IMR-90 (cell line): ENCODE measurements at regions not wholly inside any gene's neighbourhood (a gene's known extent, or its start where the extent isn't known, plus 50 kb on each side); places are given as distances from the start of the nearest gene placed in this dataset.

Source experiments
- ATAC-seq: fragments of 200-7000 bp; cut with Tn5 transposase; 2 replicates; pipeline ENCODE4 v1.9.1; 2020; ENCODE audit warnings: low read depth, mild to moderate bottlenecking, moderate library complexity
- BruUV-seq: library from RNA; stranded (reverse); fragments of 400-500 nt; replicated peaks from 2 replicates; lab custom pipeline; 2021; lab: Mats Ljungman, UMichigan
- CTCF ChIA-PET: fragments of 300-600 bp; formaldehyde crosslinking; extraction: SDS; loops from one replicate; lab custom pipeline; 2021; ENCODE audit warnings: antibody characterized with exemption; lab: Yijun Ruan, JAX
- POLR2A ChIA-PET: fragments of 300-600 bp; sonication (Branson Sonifier 250); formaldehyde crosslinking; loops from one replicate; lab custom pipeline; 2022; ENCODE audit warnings: antibody characterized with exemption; ENCODE audit not compliant: unreplicated experiment; lab: Charles Lee
- DNase-seq: peaks from one replicate; pipeline ENCODE4 v3.0.0; 2013
- H2AFZ ChIP-seq: replicated peaks from 2 replicates; pipeline ENCODE3; 2013; ENCODE audit warnings: low read length, mild to moderate bottlenecking; ENCODE audit not compliant: poor library complexity
- H2AK5ac ChIP-seq: 2 replicates; pipeline ENCODE4 v1.6.1; 2013; ENCODE audit warnings: low read depth, low read length, inconsistent platforms
- H2AK9ac ChIP-seq: replicated peaks from 2 replicates; pipeline ENCODE3; 2013; ENCODE audit warnings: mild to moderate bottlenecking, low read depth, low read length, moderate library complexity; ENCODE audit not compliant: poor library complexity
- H2BK120ac ChIP-seq: 2 replicates; pipeline ENCODE4 v1.6.1; 2013; ENCODE audit warnings: low read depth, low read length, inconsistent platforms
- H2BK15ac ChIP-seq: 3 replicates; pipeline ENCODE4 v1.6.1; 2013; ENCODE audit warnings: low read depth, low read length, inconsistent platforms
- H2BK20ac ChIP-seq: 2 replicates; pipeline ENCODE4 v1.6.1; 2013; ENCODE audit warnings: low read depth, mild to moderate bottlenecking, inconsistent platforms, low read length, moderate library complexity
- H2BK5ac ChIP-seq: 2 replicates; pipeline ENCODE4 v1.6.1; 2013; ENCODE audit warnings: mild to moderate bottlenecking, low read depth, low read length, inconsistent platforms; ENCODE audit not compliant: poor library complexity, severe bottlenecking
- H3K14ac ChIP-seq: replicated peaks from 2 replicates; pipeline ENCODE4 v1.6.1; 2013; ENCODE audit warnings: low read depth, low read length, inconsistent platforms
- H3K18ac ChIP-seq: 2 replicates; pipeline ENCODE4 v1.6.1; 2013; ENCODE audit warnings: low read depth, low read length, control low read depth
- H3K23ac ChIP-seq: 2 replicates; pipeline ENCODE4 v1.6.1; 2013; ENCODE audit warnings: low read depth, low read length, inconsistent platforms
- H3K27ac ChIP-seq: 2 replicates; pipeline ENCODE4 v1.5.1; 2013; ENCODE audit warnings: mild to moderate bottlenecking, control low read depth, low read length; ENCODE audit not compliant: insufficient read depth
- H3K27me3 ChIP-seq: 2 replicates; pipeline ENCODE4 v1.6.1; 2013; ENCODE audit warnings: low read length; ENCODE audit not compliant: control insufficient read depth, insufficient read depth
- H3K36me3 ChIP-seq: 2 replicates; pipeline ENCODE4 v1.6.1; 2013; ENCODE audit warnings: low read length, mixed read lengths; ENCODE audit not compliant: control insufficient read depth, insufficient read depth
- H3K4ac ChIP-seq: 2 replicates; pipeline ENCODE4 v1.6.1; 2013; ENCODE audit warnings: low read depth, low read length, inconsistent platforms
- H3K4me1 ChIP-seq: 2 replicates; pipeline ENCODE4 v1.6.1; 2013; ENCODE audit warnings: low read length, mixed read lengths; ENCODE audit not compliant: control insufficient read depth, insufficient read depth
- H3K4me2 ChIP-seq: 2 replicates; pipeline ENCODE4 v1.6.1; 2013; ENCODE audit warnings: low read depth, mild to moderate bottlenecking, control low read depth, low read length, moderate library complexity
- H3K4me3 ChIP-seq: 2 replicates; pipeline ENCODE4 v1.5.1; 2013; ENCODE audit warnings: low read depth, mild to moderate bottlenecking, control low read depth, low read length, moderate library complexity; ENCODE audit not compliant: insufficient read depth
- H3K56ac ChIP-seq: 2 replicates; pipeline ENCODE4 v1.6.1; 2013; ENCODE audit warnings: low read length, inconsistent platforms; ENCODE audit not compliant: insufficient read depth; ENCODE audit errors: extremely low read depth
- H3K79me1 ChIP-seq, 2 experiments: 2 replicates each; pipeline ENCODE4 v1.6.1; 2013; ENCODE audit warnings: low read length in 2 of 2, inconsistent platforms in 1 of 2, low read depth in 1 of 2
- H3K9ac ChIP-seq: 2 replicates; pipeline ENCODE4 v1.6.1; 2013; ENCODE audit warnings: low read depth, low read length, control low read depth
- H3K9me1 ChIP-seq: 2 replicates; pipeline ENCODE4 v1.6.1; 2013; ENCODE audit warnings: low read length, inconsistent platforms; ENCODE audit not compliant: insufficient read depth
- H3K9me3 ChIP-seq: 2 replicates; pipeline ENCODE4 v1.6.1; 2013; ENCODE audit warnings: low read length; ENCODE audit not compliant: control insufficient read depth, insufficient read depth
- H4K20me1 ChIP-seq: 2 replicates; pipeline ENCODE4 v1.6.1; 2013; ENCODE audit warnings: low read length, inconsistent platforms; ENCODE audit not compliant: insufficient read depth
- H4K5ac ChIP-seq: 2 replicates; pipeline ENCODE4 v1.6.1; 2013; ENCODE audit warnings: mild to moderate bottlenecking, low read depth, low read length, control low read depth
- H4K8ac ChIP-seq, 2 experiments: 2 replicates each; pipeline ENCODE4 v1.6.1; 2013; ENCODE audit warnings: low read depth in 2 of 2, low read length in 2 of 2, control low read depth in 1 of 2, inconsistent platforms in 1 of 2
- H4K91ac ChIP-seq: 2 replicates; pipeline ENCODE4 v1.6.1; 2013; ENCODE audit warnings: low read depth, low read length, inconsistent platforms; ENCODE audit not compliant: insufficient read depth
- BHLHE40 ChIP-seq: fragments of 150-350 bp; IDR thresholded peaks from 2 replicates; pipeline ENCODE4 v1.6.1; 2016; ENCODE audit warnings: mild to moderate bottlenecking, low read depth, low read length
- CEBPB ChIP-seq: IDR thresholded peaks from 2 replicates; pipeline ENCODE4 v1.6.1; 2012; ENCODE audit warnings: low read depth, low read length, improper control_type of control experiment
- MAZ ChIP-seq: IDR thresholded peaks from 2 replicates; pipeline ENCODE4 v1.6.1; 2012; ENCODE audit warnings: low read depth, mild to moderate bottlenecking, low read length, improper control_type of control experiment, moderate library complexity, borderline replicate concordance
- MXI1 ChIP-seq: IDR thresholded peaks from 2 replicates; pipeline ENCODE4 v1.6.1; 2012; ENCODE audit warnings: low read depth, mild to moderate bottlenecking, low read length, moderate library complexity, borderline replicate concordance
- RAD21 ChIP-seq: IDR thresholded peaks from 2 replicates; pipeline ENCODE4 v1.6.1; 2012; ENCODE audit warnings: low read length, improper control_type of control experiment
- WGBS, 2 experiments: methylation state at CpG; one replicate each; pipeline versions ENCODE4 v1.1.5 to v1.1.7; 2013; ENCODE audit warnings: missing lambda C conversion rate in 2 of 2; ENCODE audit not compliant: insufficient read length in 1 of 2; ENCODE audit errors: extremely low coverage in 2 of 2; 5-methylcytosine and 5-hydroxymethylcytosine counted together
- dilution Hi-C: fragments of 300-500 bp; cut with HindIII; formaldehyde crosslinking; loops from one replicate; pipeline ENCODE4 v1.14.3; 2018; ENCODE audit warnings: low sequenced_read_pairs; ENCODE audit not compliant: unreplicated experiment
- in situ Hi-C: fragments of 300-500 bp; cut with MboI; formaldehyde crosslinking; loops from 3 replicates; pipeline ENCODE4 v1.14.3; 2019; ENCODE audit warnings: low sequenced_read_pairs, inconsistent platforms, mixed read lengths
- intact Hi-C: fragments of 100-400 bp; cut with micrococcal nuclease; formaldehyde crosslinking; loops from 2 replicates; pipeline ENCODE4 v1.10.0; 2022
- TF ChIP-seq, protein P1 (sequence below): fragments of 150-350 bp; IDR thresholded peaks from 2 replicates; pipeline ENCODE4 v1.6.1; 2017; ENCODE audit warnings: mild to moderate bottlenecking, antibody characterized with exemption, low read length, low read depth

DNA sequence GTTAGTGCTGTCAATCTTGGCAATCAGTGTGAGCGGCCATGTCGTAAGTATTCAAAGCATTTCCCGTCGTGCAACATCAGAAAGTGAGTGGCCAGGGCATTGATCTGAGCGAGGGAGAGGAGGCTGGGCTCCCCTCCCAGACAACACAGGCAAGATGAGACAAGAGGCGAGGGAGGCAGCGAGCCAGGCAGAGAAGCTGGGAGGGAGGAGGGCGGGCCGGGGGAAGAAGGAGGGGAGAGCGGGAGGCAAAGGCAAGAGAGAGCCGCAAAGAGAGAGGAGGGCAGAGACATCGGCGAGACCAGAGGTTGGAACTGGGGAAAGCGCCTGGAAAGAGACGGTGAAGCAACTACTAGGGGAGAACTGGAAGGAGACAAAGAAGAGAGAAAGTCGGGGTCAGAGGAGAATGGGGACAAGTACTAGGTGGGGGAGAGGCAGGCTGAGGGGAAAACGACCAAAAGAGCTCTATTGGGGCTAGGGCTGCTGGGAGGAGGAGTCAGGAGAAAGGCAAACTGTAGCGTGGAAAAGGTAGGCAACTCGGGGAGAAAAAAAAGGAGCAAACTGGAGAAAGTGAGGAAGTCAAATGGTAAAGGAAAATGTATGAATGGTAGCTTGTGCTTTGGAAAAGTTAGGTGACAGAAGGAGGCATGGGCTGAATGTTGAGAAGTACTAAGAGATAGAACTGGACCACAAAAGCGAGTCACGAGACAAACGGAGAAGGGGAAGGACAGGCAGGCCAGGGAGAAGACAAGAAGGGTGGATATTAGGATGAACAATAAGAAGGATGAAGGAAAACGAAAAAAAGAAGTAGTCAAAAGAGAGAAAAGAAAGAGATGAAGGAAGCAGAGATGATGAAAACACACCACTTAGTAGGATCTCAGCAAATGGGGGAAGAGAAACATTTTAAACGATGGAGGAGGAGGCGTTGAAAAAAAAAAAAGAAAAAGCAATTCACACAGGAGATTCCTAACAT, 130.5 kb upstream of the C11orf58 start:
- Histone ChIP-seq H3K36me3 (no peaks in the 10 kb centered on the region), H3K4me3 (peak overlapping the region; percentile 67), H4K91ac (peak overlapping the region; percentile 84), H2AK5ac (peak overlapping the region; percentile 23), H3K9ac (peak overlapping the region; percentile 95), H2BK20ac (peak overlapping the region; percentile 63), H2BK15ac (peak overlapping the region; percentile 80; the same call in 2 of the 3 replicates), H3K27me3 (0 out of 2 replicates have a peak, but pooled peaks cover 2% of the 10 kb centered on the region), H3K14ac (peak overlapping the region; percentile 81), H2BK5ac (peak overlapping the region; percentile 92), H3K56ac (peak overlapping the region; percentile 97), H2AFZ (peak overlapping the region; percentile 93), H3K4ac (peak overlapping the region; percentile 97), H3K27ac (peak overlapping the region; percentile 93), H2BK120ac (peak overlapping the region; percentile 88), H3K9me1 (peaks cover 6% of the 10 kb centered on the region; the same call in 1 of the 2 replicates), H3K9me3 (no peaks in the 10 kb centered on the region), H4K20me1 (no peaks in the 10 kb centered on the region), H3K4me1 (peaks cover 12% of the 10 kb centered on the region), H3K4me2 (peak overlapping the region; percentile 79), H3K18ac (peak overlapping the region; percentile 75), H2AK9ac (peak overlapping the region; percentile 6), H3K23ac (peak overlapping the region; percentile 93), H4K5ac (peak overlapping the region; percentile 71), H4K8ac (peak overlapping the region; percentile 60 to 85; a peak in 3 of 4 replicates), H3K79me1 (peaks cover 6 to 23% of the 10 kb centered on the region in 2 experiments; a peak in 3 of 4 replicates)
- dilution Hi-C loops (no loop called here), in situ Hi-C loops (loop anchor here (5.0 to 10.0 kb wide), 2 partner anchors 623 to 966 kb away; no protein-coding TSS in a partner anchor), intact Hi-C loops (loop anchor here (1.0 to 10.0 kb wide), 8 partner anchors 96 to 837 kb away; no protein-coding TSS in a partner anchor)
- ChIA-PET POLR2A (interaction anchor here (0.6 to 3.6 kb wide), 13 partner anchors 13 to 999 kb away, joined by 3 to 22 read pairs (median 6); no protein-coding TSS in a partner anchor), CTCF (interaction anchor here (0.9 kb wide), 1 partner anchor 884 kb away, joined by 4 read pairs; no protein-coding TSS in a partner anchor)
- WGBS, 2 experiments: 3% methylated on average over 8 of the region's 25 CpGs; no CpG with 5 or more reads in 1 of the 2 experiments
- ATAC-seq (peak; percentile 62), DNase-seq (peak; percentile 89)
- TF ChIP-seq RAD21: peak; percentile 15
- TF ChIP-seq CEBPB: peak; percentile 24; the same call in 1 of the 2 replicates
- TF ChIP-seq BHLHE40: peak; percentile 36; the same call in 1 of the 2 replicates
- TF ChIP-seq MAZ: peak; percentile 92
- peak; percentile 93 for TF ChIP-seq MXI1
- TF ChIP-seq, protein P1, sequence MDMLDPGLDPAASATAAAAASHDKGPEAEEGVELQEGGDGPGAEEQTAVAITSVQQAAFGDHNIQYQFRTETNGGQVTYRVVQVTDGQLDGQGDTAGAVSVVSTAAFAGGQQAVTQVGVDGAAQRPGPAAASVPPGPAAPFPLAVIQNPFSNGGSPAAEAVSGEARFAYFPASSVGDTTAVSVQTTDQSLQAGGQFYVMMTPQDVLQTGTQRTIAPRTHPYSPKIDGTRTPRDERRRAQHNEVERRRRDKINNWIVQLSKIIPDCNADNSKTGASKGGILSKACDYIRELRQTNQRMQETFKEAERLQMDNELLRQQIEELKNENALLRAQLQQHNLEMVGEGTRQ: no peak
- no TSS peak for BruUV-seq
